ENCODE measurements at regions not wholly inside any gene's neighbourhood (a gene's known extent, or its start where the extent isn't known, plus 50 kb on each side); places are given as distances from the start of the nearest gene placed in this dataset.

DNA sequence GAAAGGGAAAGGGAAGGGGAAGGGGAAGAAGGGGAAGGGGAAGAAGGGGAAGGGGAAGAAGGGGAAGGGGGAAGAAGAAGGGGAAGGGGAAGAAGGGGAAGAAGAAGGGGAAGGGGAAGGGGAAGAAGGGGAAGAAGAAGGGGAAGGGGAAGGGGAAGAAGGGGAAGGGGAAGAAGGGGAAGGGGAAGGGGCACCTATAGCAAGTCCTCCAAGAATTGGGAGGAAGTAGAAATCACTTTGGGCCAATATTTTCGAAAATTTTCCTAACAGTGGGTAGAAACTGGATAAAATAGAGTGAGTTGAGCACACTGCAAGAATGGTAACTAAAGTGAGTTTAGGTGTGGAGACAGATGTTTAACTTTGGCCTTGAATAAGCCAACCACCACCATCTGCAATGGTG is 915.3 kb downstream of the DNAH5 start:
- Mint-ChIP-seq H3K27ac (ENCODE audit: low read depth, unreplicated experiment) (no peak overlapping the region), H3K9me3 (ENCODE audit: unreplicated experiment) (no peaks in the 10 kb centered on the region), H3K36me3 (ENCODE audit: insufficient read depth, unreplicated experiment) (no peaks in the 10 kb centered on the region), H3K4me1 (ENCODE audit: insufficient read depth, unreplicated experiment) (peaks cover 5% of the 10 kb centered on the region), H3K4me3 (ENCODE audit: unreplicated experiment) (no peak overlapping the region), H3K27me3 (ENCODE audit: insufficient read depth, unreplicated experiment) (no peaks in the 10 kb centered on the region)
- DNase-seq (ENCODE audit: unreplicated experiment): no peak
- POLR2A ChIA-PET: no interaction called here
- TF ChIP-seq, protein P1, sequence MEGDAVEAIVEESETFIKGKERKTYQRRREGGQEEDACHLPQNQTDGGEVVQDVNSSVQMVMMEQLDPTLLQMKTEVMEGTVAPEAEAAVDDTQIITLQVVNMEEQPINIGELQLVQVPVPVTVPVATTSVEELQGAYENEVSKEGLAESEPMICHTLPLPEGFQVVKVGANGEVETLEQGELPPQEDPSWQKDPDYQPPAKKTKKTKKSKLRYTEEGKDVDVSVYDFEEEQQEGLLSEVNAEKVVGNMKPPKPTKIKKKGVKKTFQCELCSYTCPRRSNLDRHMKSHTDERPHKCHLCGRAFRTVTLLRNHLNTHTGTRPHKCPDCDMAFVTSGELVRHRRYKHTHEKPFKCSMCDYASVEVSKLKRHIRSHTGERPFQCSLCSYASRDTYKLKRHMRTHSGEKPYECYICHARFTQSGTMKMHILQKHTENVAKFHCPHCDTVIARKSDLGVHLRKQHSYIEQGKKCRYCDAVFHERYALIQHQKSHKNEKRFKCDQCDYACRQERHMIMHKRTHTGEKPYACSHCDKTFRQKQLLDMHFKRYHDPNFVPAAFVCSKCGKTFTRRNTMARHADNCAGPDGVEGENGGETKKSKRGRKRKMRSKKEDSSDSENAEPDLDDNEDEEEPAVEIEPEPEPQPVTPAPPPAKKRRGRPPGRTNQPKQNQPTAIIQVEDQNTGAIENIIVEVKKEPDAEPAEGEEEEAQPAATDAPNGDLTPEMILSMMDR (IDR thresholded peaks at IDR 0.05; ENCODE audit: unreplicated experiment): no peak
- intact Hi-C loops (cut with micrococcal nuclease): no loop called here
- CTCF ChIA-PET: no interaction called here
- BruUV-seq (replicated peaks): no TSS peak

DNA sequence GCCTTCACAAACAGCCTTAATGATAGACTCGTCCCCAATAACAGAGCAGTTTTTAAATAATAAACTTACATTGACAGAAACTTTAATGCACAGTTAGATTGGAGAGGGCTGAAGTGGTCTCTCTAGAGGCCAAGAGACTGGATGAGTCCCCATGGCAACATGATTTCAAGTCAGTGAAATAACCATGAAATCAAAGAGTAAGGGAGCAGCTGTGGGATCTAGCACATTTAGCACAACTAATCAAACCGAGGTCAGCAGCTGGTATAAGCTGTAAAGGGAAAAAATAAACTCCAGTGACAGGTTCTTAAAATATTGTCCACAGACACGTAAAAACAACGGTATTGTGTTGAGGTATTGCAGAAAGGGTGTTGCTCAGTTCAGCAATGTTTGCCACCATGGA is 916.6 kb downstream of the DNAH5 start:
- H3K9me3 Mint-ChIP-seq (ENCODE audit: unreplicated experiment): no peaks in the 10 kb centered on the region
- H3K4me3 Mint-ChIP-seq (ENCODE audit: unreplicated experiment): no peak overlapping the region
- BruUV-seq (replicated peaks): no TSS peak
- ChIA-PET CTCF (no interaction called here), POLR2A (interaction anchor here (0.9 kb wide), 1 partner anchor 19 kb away, joined by 3 read pairs; no protein-coding TSS in a partner anchor)
- H3K4me1 Mint-ChIP-seq (ENCODE audit: insufficient read depth, unreplicated experiment): no peaks in the 10 kb centered on the region
- no peaks in the 10 kb centered on the region for H3K27me3 Mint-ChIP-seq (ENCODE audit: insufficient read depth, unreplicated experiment)
- TF ChIP-seq, protein P1 (IDR thresholded peaks at IDR 0.05; ENCODE audit: unreplicated experiment): no peak
- no peaks in the 10 kb centered on the region for H3K36me3 Mint-ChIP-seq (ENCODE audit: insufficient read depth, unreplicated experiment)
- H3K27ac Mint-ChIP-seq (ENCODE audit: low read depth, unreplicated experiment): no peak overlapping the region
- intact Hi-C loops (cut with micrococcal nuclease): no loop called here
- DNase-seq (ENCODE audit: unreplicated experiment): no peak

DNA sequence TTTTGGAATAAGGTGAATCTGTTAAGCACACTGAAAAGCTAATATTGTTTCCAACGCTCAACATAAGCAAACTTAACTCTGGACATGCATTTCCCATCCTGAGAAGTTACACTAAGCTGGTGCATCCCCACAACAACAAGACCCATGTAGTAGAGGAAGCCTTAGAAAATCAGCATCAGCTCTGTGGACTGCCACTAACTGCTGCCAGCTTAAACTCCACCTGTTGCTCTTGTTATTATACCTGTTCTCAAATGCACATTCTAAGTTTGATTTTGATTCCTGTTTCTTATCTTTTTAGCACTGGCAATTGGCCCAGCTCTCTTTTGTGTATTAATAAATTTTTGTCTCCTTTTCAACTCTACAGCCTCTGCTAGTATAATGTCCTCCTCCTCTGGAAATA is 924.8 kb downstream of the DNAH5 start:
- TF ChIP-seq, protein P1 (IDR thresholded peaks at IDR 0.05; ENCODE audit: unreplicated experiment): no peak
- CTCF ChIA-PET: no interaction called here

DNA sequence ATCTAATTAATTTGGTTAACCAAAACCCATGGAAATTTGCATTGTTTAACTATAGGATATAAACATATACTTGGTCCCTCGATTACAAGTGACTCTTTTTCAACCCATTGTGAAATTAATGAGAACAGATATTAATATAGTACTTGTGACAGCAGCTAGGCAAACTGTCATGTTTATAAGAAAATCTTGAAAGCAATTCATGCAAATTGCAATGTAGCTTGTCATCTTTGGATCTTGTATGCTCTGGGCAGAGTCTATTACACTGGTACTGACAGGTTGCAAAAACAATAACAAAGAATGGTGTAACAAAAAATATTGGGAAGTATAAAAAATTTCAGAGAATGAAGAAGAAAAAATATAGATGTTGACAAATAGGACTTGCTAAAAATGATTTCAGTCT is 941.0 kb downstream of the DNAH5 start:
- no TSS peak for BruUV-seq (replicated peaks)
- H3K4me3 Mint-ChIP-seq (ENCODE audit: unreplicated experiment): no peak overlapping the region

More for the DNA sequence above, 924.8 kb downstream of the DNAH5 start:
- no TSS peak for BruUV-seq (replicated peaks)
- Mint-ChIP-seq H3K4me1 (ENCODE audit: insufficient read depth, unreplicated experiment) (no peaks in the 10 kb centered on the region), H3K36me3 (ENCODE audit: insufficient read depth, unreplicated experiment) (no peaks in the 10 kb centered on the region), H3K27me3 (ENCODE audit: insufficient read depth, unreplicated experiment) (no peaks in the 10 kb centered on the region), H3K4me3 (ENCODE audit: unreplicated experiment) (no peak overlapping the region), H3K9me3 (ENCODE audit: unreplicated experiment) (no peaks in the 10 kb centered on the region), H3K27ac (ENCODE audit: low read depth, unreplicated experiment) (no peak overlapping the region)
- no peak for DNase-seq (ENCODE audit: unreplicated experiment)
- intact Hi-C loops (cut with micrococcal nuclease): no loop called here
- POLR2A ChIA-PET: interaction anchor here (0.6 kb wide), 1 partner anchor 13 kb away, joined by 3 read pairs; no protein-coding TSS in a partner anchor

More for the DNA sequence above, 941.0 kb downstream of the DNAH5 start:
- H3K27me3 Mint-ChIP-seq (ENCODE audit: insufficient read depth, unreplicated experiment): no peaks in the 10 kb centered on the region
- POLR2A ChIA-PET: no interaction called here
- H3K9me3 Mint-ChIP-seq (ENCODE audit: unreplicated experiment): no peaks in the 10 kb centered on the region
- H3K4me1 Mint-ChIP-seq (ENCODE audit: insufficient read depth, unreplicated experiment): peaks cover 11% of the 10 kb centered on the region
- no peak for DNase-seq (ENCODE audit: unreplicated experiment)
- TF ChIP-seq, protein P1 (IDR thresholded peaks at IDR 0.05; ENCODE audit: unreplicated experiment): no peak
- intact Hi-C loops (cut with micrococcal nuclease): no loop called here
- CTCF ChIA-PET: interaction anchor here (0.6 kb wide), 1 partner anchor 1411 kb away, joined by 3 read pairs; no protein-coding TSS in a partner anchor
- H3K27ac Mint-ChIP-seq (ENCODE audit: low read depth, unreplicated experiment): no peak overlapping the region
- no peaks in the 10 kb centered on the region for H3K36me3 Mint-ChIP-seq (ENCODE audit: insufficient read depth, unreplicated experiment)

Measured in MCF 10A (cell line).